NCI-H1105 treated with DMSO at 0.1 percent for 48 hours (cell line): ENCODE measurements at regions not wholly inside any gene's neighbourhood (a gene's known extent, or its start where the extent isn't known, plus 50 kb on each side); places are given as distances from the start of the nearest gene placed in this dataset.
"Not testable (repeated sequence)": the region's sequence is repeated elsewhere in the genome, so short reads cannot be mapped to it uniquely, and the experiment has no call there.

Experiments used
- DNase-seq: peaks from one replicate; lab custom pipeline; 2025; lab: John Stamatoyannopoulos, UW

DNA sequence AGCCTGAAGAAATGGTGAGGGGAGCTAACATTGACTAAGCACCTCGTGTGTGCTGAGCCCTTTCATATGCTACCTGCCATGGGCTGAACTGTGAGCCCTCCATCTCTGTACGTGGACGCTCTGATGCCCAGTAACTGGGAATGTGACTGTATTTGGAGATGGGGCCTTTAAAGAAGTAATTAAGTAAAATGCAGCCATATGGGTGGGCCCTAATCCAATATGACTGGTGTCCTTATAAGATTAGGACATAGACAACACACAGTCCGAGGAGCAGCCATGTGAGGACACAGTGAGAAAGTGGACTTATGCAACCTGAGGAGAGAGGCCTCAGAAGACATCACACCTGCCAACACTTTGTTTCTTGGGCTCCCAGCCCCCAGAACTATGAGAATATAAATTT is 92.7 kb upstream of the ATP1B1 start:
- no peak for DNase-seq

DNA sequence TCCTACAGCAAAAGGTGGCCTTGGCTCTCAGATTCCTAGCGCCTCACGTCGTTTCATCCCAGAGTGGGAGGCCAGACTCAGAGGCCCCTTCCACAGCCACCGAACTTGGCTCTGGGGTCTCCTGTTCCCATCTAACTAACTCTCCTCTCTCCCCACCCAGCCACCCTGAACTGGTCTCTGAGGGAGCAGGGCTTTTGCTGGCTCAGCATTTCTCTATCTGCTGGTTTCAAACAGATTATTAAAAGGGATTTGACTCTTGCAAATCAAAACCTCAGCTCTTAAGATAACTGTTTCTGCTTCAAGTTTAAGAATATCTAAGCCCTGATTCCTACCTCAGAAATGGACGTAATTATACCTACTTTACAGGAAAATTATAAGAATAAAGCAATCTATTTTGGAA is 91.0 kb upstream of the ATP1B1 start:
- DNase-seq: no peak

DNA sequence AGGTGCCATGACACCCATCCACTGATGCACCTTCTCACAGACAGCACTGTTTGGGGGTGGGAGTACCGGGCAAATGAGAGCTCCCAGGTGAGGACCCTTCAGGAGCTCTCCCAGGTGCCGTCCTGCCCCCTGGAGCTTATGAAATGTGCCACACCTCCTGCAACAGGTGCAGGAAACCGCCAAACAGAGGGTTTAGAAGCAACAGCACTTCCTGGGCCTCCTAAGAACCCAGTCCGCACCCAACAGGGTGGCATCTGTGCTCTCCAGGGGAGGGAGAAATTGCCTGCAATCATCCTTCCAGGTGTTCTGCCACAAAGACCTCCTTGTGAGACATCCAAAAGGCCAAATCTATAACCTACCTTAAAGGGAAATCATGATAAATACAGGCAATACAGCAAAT is 87.7 kb upstream of the ATP1B1 start:
- DNase-seq: no peak

DNA sequence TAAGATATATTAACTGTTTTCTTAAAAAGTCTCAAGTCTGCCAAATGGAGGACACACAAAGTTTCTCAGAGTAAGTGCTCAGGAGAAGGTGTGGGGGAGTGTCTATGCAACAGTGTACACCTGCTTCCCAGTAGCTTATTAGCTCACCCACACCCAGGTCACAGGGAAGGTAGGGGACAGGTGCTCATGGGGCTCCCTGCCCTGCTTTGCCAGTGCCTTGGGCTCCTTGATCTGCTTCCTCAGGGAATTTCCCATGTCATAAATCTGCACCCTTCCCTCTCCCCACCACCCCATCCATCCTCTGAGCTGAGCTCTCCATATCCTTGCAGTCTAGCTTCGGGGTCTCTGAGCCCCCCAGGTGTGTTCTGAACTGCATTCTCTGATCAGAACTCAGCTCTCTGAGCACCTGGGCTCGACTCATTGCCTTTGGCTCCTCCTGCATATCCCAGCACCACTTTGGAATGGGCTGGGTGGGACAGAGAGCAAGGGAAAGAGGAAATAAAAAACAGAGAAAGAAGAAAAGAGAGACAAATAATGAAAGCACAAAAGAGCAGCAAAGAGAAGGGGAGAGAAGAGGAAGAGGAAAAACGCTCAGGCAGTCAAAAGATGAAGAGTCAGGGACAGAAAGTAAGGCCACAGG is 87.0 kb upstream of the ATP1B1 start:
- no peak for DNase-seq

DNA sequence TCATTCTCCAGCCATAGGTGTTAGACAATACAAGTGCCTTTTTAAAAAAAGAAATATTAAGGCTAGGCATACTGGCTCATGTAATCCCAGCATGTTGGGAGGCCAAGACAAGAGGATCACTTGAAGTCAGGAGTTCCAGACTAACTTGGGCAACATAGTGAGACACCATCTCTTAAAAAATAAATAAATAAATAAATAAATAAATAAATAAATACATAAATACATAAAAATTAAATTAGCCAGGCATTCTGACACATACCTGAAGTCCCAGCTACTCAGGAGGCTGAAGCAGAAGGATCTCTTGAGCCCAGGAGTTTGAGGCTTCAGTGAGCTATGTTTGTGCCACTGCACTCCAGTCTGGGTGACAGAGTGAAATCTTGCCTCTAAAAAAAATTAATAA is 85.8 kb upstream of the ATP1B1 start:
- no peak for DNase-seq

DNA sequence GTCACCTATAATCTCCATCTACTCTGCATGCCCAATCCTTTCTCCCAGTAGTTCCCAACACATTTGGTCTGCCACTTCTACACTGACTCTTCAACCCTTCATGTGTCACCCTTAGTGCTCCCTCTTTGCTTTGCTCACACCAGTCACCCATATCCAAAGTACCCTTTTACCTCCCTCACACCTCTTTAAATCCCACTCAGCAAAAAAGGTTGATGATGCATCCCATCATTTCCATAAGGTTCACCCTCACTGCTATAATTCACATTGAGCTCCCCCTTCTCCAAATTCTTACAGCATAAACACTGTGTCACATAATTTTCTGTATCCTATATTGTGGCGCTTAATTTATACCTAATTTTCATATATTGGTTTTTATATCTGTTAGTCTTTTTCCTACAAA is 83.8 kb upstream of the ATP1B1 start:
- no peak for DNase-seq

DNA sequence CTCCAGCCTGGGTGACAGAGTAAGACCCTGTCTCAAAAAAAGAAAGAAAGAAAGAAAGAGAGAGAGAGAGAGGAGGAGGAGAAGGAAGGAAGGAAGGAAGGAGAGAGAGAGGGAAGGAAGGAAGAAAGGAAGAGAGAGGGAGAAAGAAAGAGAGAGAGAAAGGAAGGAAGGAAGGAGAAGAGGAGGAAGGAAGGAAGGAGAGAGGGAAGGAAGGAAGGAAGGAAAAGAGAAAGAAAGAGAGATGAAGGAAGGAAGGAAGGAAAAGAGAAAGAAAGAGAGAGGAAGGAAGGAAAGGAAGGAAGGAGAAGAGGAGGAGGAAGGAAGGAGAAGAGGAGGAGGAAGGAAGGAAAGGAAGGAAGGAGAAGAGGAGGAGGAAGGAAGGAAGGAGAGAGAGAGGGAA is 82.2 kb upstream of the ATP1B1 start:
- DNase-seq: no peak

DNA sequence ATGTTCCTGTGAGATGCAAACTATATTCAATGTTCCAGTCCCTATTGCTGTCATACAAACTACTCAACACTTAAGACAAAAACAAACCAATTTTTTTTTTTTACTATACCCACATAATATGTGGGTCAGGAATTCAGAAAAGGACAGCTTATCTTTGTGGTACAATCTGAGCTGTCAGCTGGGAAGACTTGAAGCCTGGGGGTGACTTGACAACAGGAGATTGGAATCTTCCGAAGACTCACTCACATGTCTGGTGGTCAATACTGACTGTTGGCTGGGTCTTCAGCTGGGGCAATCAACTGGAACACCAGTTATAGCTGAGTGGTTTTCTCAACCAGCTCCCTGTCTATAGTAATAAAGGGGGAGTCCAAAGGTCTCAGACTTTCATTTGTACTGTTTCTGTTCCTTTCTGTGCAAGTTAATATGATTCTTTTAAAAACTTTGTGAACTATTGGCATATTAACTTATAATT is 81.7 kb upstream of the ATP1B1 start:
- DNase-seq: no peak

DNA sequence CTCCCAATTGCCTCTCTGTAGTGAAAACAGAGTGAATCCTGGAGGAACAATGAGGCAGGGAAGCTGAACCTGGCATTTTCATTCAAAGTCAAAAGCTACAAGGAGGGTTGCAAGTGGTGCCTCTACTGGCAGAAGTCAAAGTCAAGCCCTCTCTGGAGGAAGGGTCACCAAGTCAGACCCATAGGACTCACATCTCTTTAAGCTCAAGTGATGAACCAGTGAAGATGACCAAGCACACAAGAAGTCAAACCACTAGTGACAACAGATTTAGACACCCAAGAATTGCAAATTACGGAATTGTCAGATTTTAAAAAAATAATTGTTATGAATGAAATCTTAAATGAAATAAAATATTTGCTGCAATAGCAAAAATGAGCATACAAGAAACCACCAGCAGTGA is 81.1 kb upstream of the ATP1B1 start:
- no peak for DNase-seq

DNA sequence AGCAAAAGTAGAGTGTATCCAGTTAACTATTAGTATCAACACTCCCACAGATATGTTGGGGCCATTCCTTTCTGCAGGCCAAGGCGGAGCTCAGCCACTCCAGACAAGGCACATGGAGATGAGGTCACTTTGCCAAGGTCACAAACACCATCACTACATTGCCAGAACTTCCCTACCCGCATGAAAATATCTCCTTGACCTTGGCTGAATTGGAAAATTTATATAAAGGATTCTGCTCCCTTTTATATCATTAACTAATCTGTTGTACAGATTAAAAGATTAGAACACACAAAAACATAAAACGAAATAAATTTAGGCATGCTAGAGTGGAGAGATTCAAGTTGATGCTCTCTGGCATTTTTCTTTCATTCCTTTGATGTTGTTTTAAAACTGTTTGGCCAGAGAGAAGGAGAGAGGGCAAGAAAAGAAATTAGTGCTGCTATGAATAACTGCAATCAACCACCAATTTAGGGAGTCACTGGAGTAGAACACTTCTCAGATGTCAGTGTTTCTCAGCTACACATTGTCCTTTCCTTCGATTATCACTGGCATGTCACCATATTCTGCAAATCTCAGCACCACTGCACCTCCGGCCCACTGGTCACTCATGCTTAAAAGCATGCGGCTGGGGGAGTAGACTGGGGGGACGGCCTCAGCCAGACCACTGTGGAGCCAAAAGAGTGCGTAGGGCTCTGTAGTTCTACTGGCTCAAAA is 78.7 kb upstream of the ATP1B1 start:
- no peak for DNase-seq

DNA sequence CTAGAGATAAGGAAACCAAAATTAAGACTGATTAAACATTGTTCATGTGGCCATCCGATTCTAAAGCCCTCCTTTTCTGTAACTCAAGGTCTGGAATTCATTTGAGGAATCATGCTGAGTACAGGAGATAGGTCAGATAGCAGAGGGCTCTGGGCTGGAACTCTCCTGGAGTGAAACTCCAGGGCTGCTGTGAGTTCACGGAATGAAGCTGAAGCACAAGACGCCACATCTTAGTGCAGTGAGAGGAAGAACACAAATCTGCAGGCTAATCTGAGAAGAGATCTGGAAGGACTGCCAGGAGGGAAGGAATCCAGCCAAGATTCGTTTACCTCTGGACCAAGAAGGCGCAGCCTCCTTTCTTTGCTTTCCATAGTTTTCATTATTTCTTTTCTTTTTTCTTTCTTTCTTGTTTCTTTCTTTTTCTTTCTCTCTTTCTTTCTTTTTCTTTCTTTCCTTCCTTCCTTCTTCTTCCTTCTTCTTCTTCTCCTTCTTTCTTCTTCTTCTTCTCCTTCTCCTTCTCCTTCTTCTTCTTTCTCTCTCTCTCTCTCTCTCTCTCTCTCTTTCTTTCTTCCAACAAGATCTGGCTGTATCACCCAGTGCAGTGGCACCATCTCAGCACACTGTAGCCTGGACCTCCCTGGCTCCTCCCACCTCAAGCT is 74.8 kb upstream of the ATP1B1 start:
- DNase-seq: no peak

DNA sequence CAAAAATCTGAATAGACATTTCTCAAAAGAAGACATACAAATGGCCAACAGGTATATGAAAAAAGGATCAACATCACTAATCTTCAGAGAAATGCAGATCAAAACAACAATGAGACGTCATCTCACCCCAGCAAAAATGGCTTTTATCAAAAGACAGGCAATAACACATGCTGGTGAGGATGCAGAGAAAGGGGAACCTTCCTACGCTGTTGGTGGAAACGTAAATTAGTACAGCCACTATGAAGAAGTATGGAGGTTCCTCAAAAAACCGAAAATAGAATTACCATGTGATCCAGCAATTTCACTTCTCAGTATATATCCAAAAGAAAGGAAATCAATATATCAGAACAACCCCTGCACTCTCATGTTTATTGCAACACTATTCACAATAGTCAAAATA is 65.1 kb upstream of the ATP1B1 start:
- no peak for DNase-seq

DNA sequence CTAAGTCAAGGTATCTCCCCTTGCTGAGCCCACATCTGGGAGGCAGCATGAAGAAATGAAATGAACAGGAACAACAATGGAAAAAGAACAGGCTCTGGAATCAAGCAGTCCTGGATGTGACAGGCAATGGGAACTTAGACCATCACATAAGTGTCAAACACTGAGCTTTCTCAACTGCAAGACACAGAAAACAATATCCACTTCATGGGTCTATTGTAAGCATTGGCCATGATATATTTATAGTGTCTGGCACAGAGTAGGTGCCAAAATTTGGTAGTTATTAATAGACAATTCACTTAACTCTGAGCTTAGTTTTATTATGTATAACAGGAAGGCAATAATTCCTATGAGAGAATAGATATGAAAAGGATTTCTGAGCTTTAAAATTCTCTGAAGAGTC is 64.1 kb upstream of the ATP1B1 start:
- no peak for DNase-seq

DNA sequence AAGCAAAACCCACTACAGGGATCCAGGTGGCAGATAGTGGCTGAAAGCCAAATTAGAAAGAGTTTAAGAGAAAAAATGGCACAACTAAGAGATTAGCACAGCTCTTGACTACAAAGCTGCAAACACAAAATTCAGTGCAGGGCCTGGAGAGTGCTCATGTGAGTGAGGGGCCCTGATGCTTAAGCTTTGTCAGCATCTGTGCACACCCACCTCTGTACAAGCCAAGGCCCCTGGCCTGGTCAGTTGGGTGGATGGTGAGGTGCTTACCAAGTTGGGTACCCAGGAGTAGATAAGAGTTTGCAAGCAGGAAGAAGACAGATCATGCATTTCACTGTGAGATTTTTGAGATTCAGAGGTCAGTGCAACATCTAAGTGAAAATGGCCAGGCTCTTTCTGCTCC is 62.7 kb upstream of the ATP1B1 start:
- no peak for DNase-seq

DNA sequence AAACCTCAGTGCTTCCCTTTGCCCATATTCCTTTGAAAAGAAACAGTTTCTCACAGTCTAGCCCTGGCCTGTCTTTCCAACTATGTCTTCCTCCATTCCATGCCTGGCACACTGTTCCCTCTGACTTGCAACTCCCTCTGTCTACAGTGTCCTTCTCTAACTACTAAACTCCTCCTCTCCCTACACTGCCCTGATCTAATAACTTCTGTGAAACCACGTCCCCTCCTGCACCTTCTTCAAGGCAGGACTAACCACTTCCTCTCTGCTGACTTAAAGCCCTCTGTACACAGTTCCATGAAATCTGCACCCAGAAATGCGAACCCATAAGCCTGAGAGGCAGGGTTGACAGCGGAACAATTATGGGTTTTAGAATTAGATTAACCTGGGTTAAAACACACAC is 62.2 kb upstream of the ATP1B1 start:
- no peak for DNase-seq

DNA sequence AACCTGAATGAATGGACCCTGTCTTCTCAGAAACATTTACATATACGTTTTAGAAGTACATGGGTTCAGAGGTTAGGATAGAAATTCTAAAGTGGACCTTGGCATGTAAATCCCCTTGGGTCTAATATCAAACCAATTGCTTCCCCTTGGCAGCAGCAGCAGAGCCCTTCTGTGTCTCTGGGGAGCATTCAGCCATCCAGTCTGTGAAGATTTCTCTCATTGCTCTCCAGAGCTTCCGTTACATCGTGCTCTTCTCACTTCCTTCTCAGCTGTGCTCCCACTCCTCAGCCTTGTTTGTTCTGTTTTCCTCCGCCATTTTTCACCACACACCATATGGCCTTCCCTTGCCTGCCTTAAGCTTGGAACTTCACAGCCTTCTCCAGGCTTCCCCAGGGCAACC is 61.5 kb upstream of the ATP1B1 start:
- no peak for DNase-seq

DNA sequence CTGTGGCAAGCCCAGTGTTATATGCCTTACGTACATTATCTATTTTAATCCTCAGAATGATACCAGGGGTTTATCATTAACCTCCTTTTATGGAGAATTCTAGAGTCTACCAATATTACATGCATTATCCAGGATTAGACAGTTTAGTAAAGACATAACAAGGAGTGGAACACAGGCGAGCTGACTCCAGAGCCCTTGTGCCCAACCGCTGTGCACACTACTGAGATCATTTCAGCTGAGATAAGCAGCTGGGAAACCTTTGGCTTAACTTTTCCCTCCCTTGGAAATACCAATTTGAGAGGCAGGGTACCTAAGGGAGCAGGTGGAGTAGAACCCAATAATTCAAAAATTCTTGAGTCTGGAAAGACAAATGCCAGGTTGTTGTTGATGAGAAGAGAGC is 59.8 kb upstream of the ATP1B1 start:
- no peak for DNase-seq

DNA sequence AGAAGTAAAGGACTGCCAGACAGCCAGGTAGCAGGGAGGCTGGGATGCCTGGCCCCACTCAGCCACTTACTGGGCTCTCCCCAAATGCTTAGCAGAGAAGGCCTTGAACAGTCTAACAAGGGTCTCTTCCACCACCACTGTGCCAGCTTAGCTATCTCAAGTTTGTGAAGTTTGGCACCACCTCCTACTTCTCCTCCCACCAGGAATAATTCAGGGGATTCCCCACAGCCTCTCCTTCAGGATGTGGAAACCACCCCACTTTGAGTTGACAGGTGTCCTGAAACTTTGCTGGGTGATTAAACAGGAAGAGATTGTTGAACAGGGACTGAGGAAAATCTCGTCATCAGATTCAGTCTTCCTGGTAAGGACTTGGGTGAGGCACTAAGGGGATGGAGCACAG is 59.4 kb upstream of the ATP1B1 start:
- DNase-seq: no peak

DNA sequence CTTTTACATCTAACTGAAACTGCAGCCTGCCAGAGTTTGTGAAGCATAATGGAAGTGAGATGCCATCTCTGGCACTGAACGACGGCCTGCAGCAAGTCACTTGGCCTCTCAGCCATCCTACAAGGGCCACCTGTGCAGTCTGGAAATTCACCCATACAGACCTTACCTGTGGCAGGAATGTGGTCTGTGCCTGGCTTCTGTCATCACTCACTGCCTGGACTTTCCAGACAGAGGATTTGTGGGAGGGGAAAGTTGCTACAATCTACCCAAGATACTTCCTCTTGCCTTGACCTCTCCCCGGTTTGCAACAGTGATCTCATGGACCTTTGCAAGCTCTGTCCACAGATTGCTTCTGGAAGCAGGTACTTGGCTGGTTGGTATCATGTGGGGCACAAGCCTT is 58.4 kb upstream of the ATP1B1 start:
- DNase-seq: no peak

DNA sequence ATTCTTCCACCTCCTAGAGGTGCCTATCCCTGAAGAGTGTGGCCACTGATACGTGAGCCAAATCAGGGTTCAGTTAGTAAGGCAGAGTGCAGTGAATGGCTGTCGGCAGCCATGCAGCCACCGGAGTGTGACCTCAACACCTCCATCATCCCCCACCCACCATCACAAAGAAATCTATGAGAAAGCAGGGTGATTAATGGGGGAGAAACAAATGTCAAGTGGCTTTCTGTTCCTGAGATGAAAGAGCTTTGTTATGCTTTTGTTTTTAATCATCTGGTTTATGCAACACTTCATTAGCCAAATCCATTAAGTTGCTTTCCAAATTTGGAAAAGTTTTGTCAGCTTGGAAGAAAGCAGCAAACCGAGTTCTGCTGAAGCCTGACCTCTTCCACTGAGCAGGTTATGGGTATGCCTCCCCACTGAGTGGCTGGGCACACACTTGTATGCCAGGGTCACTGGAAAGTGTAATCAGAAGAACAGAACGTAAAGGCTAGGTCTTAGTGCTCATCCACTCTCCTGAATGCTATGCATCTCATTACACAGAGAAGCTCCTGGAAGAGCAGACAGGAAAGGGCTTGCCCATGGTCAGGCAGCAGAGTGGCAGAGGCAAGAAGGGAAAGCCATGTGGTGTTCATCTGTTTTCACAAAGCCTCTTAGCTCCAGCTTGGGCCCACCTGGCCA is 57.1 kb upstream of the ATP1B1 start:
- peak; percentile 3 for DNase-seq

DNA sequence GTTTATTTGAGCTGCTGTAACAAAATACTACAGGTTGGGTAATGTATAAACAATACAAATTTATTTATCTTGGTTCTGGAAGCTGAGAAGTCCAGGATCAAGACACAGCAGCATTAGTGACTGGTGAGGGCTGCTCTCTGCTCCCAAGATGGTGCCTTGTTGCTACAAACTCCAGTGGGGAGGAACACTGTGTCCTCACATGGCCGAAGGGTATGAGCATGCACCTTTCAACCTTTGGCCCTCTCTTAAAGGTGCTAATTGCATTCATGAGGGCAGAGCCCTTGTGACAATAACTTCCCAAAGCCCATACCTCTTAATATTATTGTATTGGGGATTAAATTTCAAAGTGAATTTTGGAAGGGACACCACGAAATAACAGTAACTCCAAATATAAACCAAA is 55.3 kb upstream of the ATP1B1 start:
- DNase-seq: no peak

DNA sequence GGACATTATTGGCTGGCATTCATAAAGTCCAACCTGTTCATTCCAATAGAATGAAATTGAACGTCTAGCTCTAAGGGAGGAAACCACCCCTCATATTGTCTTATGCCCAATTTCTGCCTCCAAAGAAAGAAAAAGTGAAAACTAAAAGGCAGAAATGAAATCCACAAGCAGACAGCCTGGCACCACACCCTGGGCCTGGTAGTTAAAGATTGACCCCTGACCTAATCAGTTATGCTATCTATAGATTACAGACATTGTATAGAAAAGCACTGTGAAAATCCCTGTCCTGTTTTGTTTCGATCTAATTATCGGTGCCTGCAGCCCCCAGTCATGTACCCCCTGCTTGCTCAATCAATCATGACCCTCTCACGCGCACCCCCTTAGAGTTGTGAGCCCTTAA is 54.3 kb upstream of the ATP1B1 start:
- not testable (repeated sequence) for DNase-seq

DNA sequence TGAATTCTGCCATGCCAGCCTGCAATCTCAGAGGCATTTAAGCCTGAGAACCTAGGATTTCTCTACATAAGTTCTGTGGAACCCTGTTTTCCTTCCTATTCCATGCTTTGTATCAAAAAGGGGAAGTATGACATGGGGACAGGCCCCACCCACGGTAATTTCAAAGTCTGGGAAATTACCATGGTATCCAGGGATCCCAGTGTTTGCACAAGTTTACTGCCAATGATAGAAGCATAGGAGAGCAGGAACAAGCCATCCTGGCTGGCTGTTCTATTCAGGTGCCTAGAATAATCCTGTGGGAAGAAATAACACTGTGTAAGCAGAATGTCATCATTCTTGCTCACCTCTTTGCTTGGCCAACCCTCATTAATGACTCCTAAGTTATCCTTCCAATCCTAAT is 53.8 kb upstream of the ATP1B1 start:
- DNase-seq: no peak
